ENCODE measurements at regions not wholly inside any gene's neighbourhood (a gene's known extent, or its start where the extent isn't known, plus 50 kb on each side); places are given as distances from the start of the nearest gene placed in this dataset.

DNA sequence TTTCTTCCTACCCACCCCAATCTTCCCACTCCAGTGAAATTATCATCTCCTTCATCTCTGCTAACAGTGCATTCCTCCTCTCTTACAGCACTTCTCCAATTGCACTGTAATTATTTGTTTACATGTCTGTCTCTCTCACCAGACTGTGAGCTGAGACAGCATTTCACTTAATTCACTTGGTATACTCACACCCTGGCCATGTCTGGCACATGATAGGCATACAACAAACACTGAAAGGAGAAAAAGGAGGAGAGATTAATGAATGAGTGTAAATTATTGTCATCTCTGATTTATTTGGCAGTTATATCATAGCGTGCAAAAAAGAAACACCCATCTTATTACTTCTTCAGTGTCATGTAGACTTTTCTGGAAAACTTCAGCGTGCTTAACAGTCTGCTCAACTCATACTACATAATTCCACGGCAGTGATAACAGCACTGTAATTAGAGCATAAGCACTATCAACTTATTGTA is 452.3 kb downstream of the ADAMTS20 start:
- H3K27me3 ChIP-seq, result no peaks in the 10 kb centered on the region
- no peak for DNase-seq
- no peaks in the 10 kb centered on the region for H3K36me3 ChIP-seq
- no peak overlapping the region for H3K4me3 ChIP-seq (ENCODE audit: low read depth, low read length)
- TF ChIP-seq, protein P1, sequence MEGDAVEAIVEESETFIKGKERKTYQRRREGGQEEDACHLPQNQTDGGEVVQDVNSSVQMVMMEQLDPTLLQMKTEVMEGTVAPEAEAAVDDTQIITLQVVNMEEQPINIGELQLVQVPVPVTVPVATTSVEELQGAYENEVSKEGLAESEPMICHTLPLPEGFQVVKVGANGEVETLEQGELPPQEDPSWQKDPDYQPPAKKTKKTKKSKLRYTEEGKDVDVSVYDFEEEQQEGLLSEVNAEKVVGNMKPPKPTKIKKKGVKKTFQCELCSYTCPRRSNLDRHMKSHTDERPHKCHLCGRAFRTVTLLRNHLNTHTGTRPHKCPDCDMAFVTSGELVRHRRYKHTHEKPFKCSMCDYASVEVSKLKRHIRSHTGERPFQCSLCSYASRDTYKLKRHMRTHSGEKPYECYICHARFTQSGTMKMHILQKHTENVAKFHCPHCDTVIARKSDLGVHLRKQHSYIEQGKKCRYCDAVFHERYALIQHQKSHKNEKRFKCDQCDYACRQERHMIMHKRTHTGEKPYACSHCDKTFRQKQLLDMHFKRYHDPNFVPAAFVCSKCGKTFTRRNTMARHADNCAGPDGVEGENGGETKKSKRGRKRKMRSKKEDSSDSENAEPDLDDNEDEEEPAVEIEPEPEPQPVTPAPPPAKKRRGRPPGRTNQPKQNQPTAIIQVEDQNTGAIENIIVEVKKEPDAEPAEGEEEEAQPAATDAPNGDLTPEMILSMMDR (IDR thresholded peaks at IDR 0.05; ENCODE audit: low read depth, low read length), result no peak
- peaks cover 39% of the 10 kb centered on the region for H3K4me1 ChIP-seq
- no peaks in the 10 kb centered on the region; the same call in 1 of the 2 replicates for H3K9me3 ChIP-seq

DNA sequence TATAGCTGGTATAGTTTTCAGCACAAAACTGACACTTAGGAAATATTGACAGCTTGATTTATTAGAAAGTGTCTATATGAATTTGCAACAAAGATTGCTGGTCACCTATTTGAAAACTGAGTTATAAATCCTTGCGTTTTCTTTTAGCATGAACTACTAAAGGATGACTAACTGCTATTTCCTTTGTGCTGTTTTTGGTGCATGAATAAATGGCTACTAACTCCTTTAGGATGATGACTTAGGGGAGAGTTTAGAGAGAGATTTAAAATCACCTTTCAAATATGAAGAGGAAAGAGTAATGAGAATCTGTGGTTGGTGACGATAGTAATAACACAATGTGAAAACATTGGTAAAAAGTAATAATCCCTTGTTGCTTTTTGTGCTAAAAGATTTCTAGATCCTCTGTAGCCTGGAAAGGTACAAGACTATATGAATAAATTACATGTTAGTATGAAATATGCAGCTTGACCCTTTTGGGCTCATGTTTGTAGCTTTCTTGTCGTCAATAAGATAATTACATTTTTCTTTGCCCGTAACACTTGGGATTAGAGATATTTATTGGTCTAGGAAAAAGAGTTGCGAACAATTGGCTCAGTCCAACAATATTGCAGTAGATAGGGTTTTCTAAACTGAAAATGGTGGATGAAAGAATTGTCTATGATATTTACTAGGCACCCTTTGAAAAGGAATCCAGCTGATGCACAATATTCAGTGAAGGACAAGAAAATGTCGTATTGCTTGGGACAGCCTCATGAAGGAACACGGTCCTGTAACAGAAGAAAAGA is 453.0 kb downstream of the ADAMTS20 start:
- no peaks in the 10 kb centered on the region; the same call in 1 of the 2 replicates for H3K9me3 ChIP-seq
- TF ChIP-seq, protein P1 (IDR thresholded peaks at IDR 0.05; ENCODE audit: low read depth, low read length), result no peak

DNA sequence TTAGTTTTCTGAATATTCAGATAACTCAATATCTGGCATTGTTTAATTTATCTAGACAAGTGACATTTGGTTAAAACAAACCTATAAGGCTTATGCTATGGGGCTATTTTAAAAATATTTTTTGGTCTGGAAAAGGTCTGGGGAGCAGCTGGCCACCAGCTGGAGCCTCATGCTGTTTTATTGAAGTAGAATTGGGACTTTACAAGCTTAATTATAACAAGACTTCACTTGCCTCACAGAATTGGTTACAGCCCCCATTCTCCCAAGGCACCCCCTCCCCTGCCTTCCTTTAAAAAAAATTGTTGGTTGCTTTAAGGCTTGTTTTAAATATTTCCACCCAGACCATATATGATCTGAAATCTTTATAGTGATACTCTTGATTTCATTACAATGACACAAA is 453.9 kb downstream of the ADAMTS20 start:
- DNase-seq, result no peak
- TF ChIP-seq, protein P1 (IDR thresholded peaks at IDR 0.05; ENCODE audit: low read depth, low read length), result no peak
- Histone ChIP-seq H3K4me1 (peaks cover 29% of the 10 kb centered on the region), H3K27me3 (no peaks in the 10 kb centered on the region), H3K4me3 (ENCODE audit: low read depth, low read length) (no peak overlapping the region), H3K9me3 (no peaks in the 10 kb centered on the region; the same call in 1 of the 2 replicates), H3K36me3 (no peaks in the 10 kb centered on the region)

More for the DNA sequence above, 453.0 kb downstream of the ADAMTS20 start:
- no peak for DNase-seq
- H3K4me3 ChIP-seq (ENCODE audit: low read depth, low read length), result no peak overlapping the region
- H3K27me3 ChIP-seq, result no peaks in the 10 kb centered on the region
- no peaks in the 10 kb centered on the region for H3K36me3 ChIP-seq
- peaks cover 32% of the 10 kb centered on the region for H3K4me1 ChIP-seq

DNA sequence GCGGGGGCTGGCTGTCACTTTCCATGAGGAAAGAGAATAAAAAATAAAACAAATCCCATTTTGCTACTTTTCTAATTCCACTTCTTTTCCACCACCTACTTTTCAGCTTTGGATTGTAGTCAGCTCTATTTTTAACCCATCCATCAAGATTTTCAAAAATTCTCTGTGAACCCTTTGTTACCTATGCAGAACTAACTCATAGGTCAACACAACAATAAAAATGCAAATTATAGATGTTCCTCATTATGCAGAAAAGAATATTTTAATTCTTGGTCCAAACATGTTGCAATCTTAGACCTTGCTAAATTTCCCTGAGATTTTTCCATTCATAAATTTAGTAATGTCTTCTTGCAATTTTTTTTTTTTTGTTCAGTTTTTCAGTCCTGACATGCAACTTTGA is 454.5 kb downstream of the ADAMTS20 start:
- Histone ChIP-seq H3K4me1 (peaks cover 29% of the 10 kb centered on the region), H3K36me3 (no peaks in the 10 kb centered on the region), H3K9me3 (no peaks in the 10 kb centered on the region; the same call in 1 of the 2 replicates), H3K4me3 (ENCODE audit: low read depth, low read length) (no peak overlapping the region), H3K27me3 (no peaks in the 10 kb centered on the region)
- no peak for DNase-seq
- TF ChIP-seq, protein P1 (IDR thresholded peaks at IDR 0.05; ENCODE audit: low read depth, low read length), result no peak

DNA sequence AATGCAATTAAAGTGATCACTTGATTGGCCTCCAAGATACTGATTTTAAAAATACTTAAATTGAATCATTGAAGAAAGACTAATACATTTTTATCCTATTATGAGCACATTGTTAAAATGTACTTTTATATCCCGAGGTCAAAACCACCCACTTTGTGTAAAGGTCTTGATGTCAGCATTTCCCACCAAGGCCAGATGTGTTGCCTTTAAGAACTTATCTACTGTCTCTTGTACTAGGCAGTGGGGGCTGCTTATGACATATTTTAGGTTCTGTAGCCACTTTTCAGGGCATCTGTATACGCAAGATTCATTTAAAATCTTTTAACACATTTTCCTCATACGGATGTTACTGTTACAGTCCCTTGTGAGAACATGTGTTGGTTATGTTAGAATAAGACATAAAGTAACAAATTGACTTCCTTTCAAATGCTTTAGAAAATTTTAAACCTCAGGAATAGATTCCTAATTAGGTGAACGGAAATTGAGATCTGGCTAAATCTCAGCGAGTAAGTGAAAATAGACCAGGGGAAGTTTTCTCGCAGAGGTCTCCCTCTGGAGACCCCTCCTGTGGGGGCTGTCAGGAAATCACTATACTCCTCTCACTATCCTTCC is 456.2 kb downstream of the ADAMTS20 start:
- Histone ChIP-seq H3K27me3 (no peaks in the 10 kb centered on the region), H3K4me1 (peaks cover 29% of the 10 kb centered on the region), H3K4me3 (ENCODE audit: low read depth, low read length) (no peak overlapping the region), H3K36me3 (no peaks in the 10 kb centered on the region), H3K9me3 (no peaks in the 10 kb centered on the region; the same call in 1 of the 2 replicates)
- TF ChIP-seq, protein P1 (IDR thresholded peaks at IDR 0.05; ENCODE audit: low read depth, low read length), result no peak
- no peak for DNase-seq

Measured in BE2C (cell line).